WTC11 (cell line): ENCODE measurements at regions not wholly inside any gene's neighbourhood (a gene's known extent, or its start where the extent isn't known, plus 50 kb on each side); places are given as distances from the start of the nearest gene placed in this dataset.

Experiments used
- USF1 ChIP-seq: sonication (generic); formaldehyde crosslinking; IDR thresholded peaks from 2 replicates; pipeline ENCODE4 v1.8.0; 2022; ENCODE audit warnings: mild to moderate bottlenecking, missing genetic modification reagents
- TF ChIP-seq, protein P1 (sequence below): fragments of 200-600 bp; IDR thresholded peaks from 2 replicates; pipeline ENCODE4 v1.8.0; 2022; ENCODE audit warnings: antibody characterized with exemption

DNA sequence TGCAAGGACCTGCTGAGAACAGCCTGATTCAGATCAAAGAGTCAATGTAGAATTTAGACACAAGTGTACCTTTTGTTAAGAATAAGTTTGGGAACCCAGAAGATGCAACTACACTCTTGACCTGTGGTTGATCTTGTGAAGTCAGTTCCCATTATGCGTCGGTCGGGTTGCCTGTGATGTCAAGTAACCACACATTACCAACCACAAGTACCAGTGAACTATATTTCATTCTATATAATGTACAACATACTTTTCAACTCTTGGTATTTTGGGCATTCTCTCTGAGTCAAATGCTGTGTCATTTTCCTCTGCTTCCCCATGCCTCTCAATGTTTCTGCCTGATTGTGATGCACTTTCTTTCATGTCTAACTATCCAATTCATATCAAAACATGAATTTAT lies 426.2 kb downstream of the ETV1 start:
- TF ChIP-seq, protein P1, sequence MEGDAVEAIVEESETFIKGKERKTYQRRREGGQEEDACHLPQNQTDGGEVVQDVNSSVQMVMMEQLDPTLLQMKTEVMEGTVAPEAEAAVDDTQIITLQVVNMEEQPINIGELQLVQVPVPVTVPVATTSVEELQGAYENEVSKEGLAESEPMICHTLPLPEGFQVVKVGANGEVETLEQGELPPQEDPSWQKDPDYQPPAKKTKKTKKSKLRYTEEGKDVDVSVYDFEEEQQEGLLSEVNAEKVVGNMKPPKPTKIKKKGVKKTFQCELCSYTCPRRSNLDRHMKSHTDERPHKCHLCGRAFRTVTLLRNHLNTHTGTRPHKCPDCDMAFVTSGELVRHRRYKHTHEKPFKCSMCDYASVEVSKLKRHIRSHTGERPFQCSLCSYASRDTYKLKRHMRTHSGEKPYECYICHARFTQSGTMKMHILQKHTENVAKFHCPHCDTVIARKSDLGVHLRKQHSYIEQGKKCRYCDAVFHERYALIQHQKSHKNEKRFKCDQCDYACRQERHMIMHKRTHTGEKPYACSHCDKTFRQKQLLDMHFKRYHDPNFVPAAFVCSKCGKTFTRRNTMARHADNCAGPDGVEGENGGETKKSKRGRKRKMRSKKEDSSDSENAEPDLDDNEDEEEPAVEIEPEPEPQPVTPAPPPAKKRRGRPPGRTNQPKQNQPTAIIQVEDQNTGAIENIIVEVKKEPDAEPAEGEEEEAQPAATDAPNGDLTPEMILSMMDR = no peak
- TF ChIP-seq USF1 = no peak
